ENCODE measurements at regions not wholly inside any gene's neighbourhood (a gene's known extent, or its start where the extent isn't known, plus 50 kb on each side); places are given as distances from the start of the nearest gene placed in this dataset.

GRCh38 chr16:79528338-79528737 is 72.2 kb downstream of the MAF start:
- Histone ChIP-seq H4K91ac (replicated peaks; ENCODE audit: insufficient read length, low read length) (no peak overlapping the region), H3K18ac (ENCODE audit: extremely low read depth, low read length) (no peak overlapping the region), H3K9me3 (ENCODE audit: insufficient read depth in 2 of 2, low read depth in 1 of 2, low read length in 1 of 2) (peaks cover 2 to 5% of the 10 kb centered on the region in 2 experiments; a peak in 2 of 4 replicates), H3K9ac (replicated peaks in 1 of 4; ENCODE audit: extremely low read depth in 1 of 4, low read depth in 3 of 4, low read length in 3 of 4) (no peak overlapping the region), H2BK12ac (ENCODE audit: low read depth, low read length) (no peak overlapping the region), H3K4ac (replicated peaks; ENCODE audit: insufficient read length, low read depth, low read length) (no peak overlapping the region), H3K27me3 (replicated peaks in 1 of 4; ENCODE audit: control insufficient read depth in 3 of 4, extremely low read depth in 1 of 4, insufficient read depth in 3 of 4, low read length in 3 of 4) (peaks cover 0 to 1% (median 0%) of the 10 kb centered on the region in 4 experiments; a peak in 2 of 7 replicates), H3K4me2 (ENCODE audit: insufficient read depth in 1 of 2, low read depth in 2 of 2, low read length in 2 of 2) (no peak overlapping the region), H3K56ac (replicated peaks; ENCODE audit: insufficient read length, low read depth, low read length) (no peak overlapping the region), H3K23ac (ENCODE audit: insufficient read length) (no peak overlapping the region), H3K14ac (ENCODE audit: insufficient read length) (no peak overlapping the region), H2BK5ac (ENCODE audit: low read depth, low read length) (no peak overlapping the region), H3K27ac (ENCODE audit: low read depth, low read length) (no peak overlapping the region), H4K5ac (ENCODE audit: insufficient read length, low read depth, low read length) (no peak overlapping the region), H4K8ac (ENCODE audit: extremely low read depth, insufficient read depth, low read length) (no peak overlapping the region), H3K79me1 (ENCODE audit: low read depth, low read length) (no peaks in the 10 kb centered on the region), H3K4me1 (replicated peaks in 1 of 4; ENCODE audit: control insufficient read depth in 3 of 4, insufficient read depth in 4 of 4, low read length in 3 of 4) (no peaks in the 10 kb centered on the region), H4K20me1 (replicated peaks in 1 of 2; ENCODE audit: control insufficient read depth in 1 of 2, insufficient read depth in 2 of 2, low read length in 2 of 2) (no peaks in the 10 kb centered on the region), H2BK120ac (replicated peaks; ENCODE audit: low read depth, low read length) (no peak overlapping the region), H3K79me2 (ENCODE audit: control insufficient read depth in 1 of 2, insufficient read depth in 2 of 2, low read length in 2 of 2) (no peaks in the 10 kb centered on the region), H3K23me2 (ENCODE audit: low read depth, low read length) (no peaks in the 10 kb centered on the region), H2AK5ac (ENCODE audit: low read depth, low read length) (no peak overlapping the region), H2BK15ac (ENCODE audit: low read length) (no peak overlapping the region), H3K36me3 (ENCODE audit: control insufficient read depth in 2 of 4, insufficient read depth in 4 of 4, low read length in 3 of 4) (no peaks in the 10 kb centered on the region), H2AFZ (ENCODE audit: low read length) (no peak overlapping the region), H3K4me3 (ENCODE audit: extremely low read depth in 1 of 4, insufficient read depth in 2 of 4, low read depth in 3 of 4, low read length in 4 of 4) (no peak overlapping the region), H2BK20ac (ENCODE audit: low read length) (no peak overlapping the region)
- POLR2A ChIA-PET (ENCODE audit: partially characterized antibody) = no interaction called here
- FAIRE-seq = no peak
- CTCF ChIA-PET (ENCODE audit: partially characterized antibody) = interaction anchor here (0.5 to 1.4 kb wide), 3 partner anchors 14 to 1687 kb away, joined by 3 read pairs; no protein-coding TSS in a partner anchor
- no peak for DNase-seq (ENCODE audit: low read depth in 1 of 2, low spot score in 2 of 2)
- 90% methylated on average over 2 of the region's 2 CpGs; no CpG with 5 or more reads in 1 of the 2 experiments for WGBS, 2 experiments (ENCODE audit: extremely low coverage in 1 of 2, insufficient coverage in 1 of 2, insufficient read length in 1 of 2, insufficient replicate concordance in 2 of 2, low coverage in 1 of 2, low lambda C conversion rate in 2 of 2, missing lambda C conversion rate in 1 of 2)
- TF ChIP-seq POU5F1 (IDR thresholded peaks at IDR 0.05; ENCODE audit: low read depth, low read length) = no peak
- TF ChIP-seq CTBP2 (IDR thresholded peaks at IDR 0.05; ENCODE audit: borderline replicate concordance, insufficient read depth, insufficient read length, low read length) = no peak
- TF ChIP-seq HDAC6 (IDR thresholded peaks at IDR 0.05; ENCODE audit: low read depth, low read length) = no peak
- no peak for TF ChIP-seq ZNF274 (IDR thresholded peaks at IDR 0.05; ENCODE audit: borderline replicate concordance, extremely low read depth, low read length)
- no peak for TF ChIP-seq SIN3A (conservative IDR thresholded peaks at IDR 0.05 in 1 of 2, IDR thresholded peaks at IDR 0.05 in 1 of 2; ENCODE audit: low read depth in 1 of 2, low read length in 2 of 2)
- TF ChIP-seq POLR2AphosphoS5 (IDR thresholded peaks at IDR 0.05; ENCODE audit: low read depth, low read length) = no peak
- TF ChIP-seq RFX5 (IDR thresholded peaks at IDR 0.05; ENCODE audit: borderline replicate concordance, low read depth, low read length) = no peak
- no peak for TF ChIP-seq TAF1 (IDR thresholded peaks at IDR 0.05; ENCODE audit: low read depth, low read length)
- no peak for TF ChIP-seq EP300 (IDR thresholded peaks at IDR 0.05; ENCODE audit: borderline replicate concordance in 1 of 2, low read depth in 2 of 2, low read length in 2 of 2)
- no peak for TF ChIP-seq SP2 (IDR thresholded peaks at IDR 0.05; ENCODE audit: low read length)
- no peak for TF ChIP-seq CHD2 (IDR thresholded peaks at IDR 0.05; ENCODE audit: low read length)
- no peak for TF ChIP-seq GTF2F1 (IDR thresholded peaks at IDR 0.05; ENCODE audit: borderline replicate concordance, low read depth, low read length)

All from H1 (cell line).